Loucy (cell line): ENCODE measurements at regions not wholly inside any gene's neighbourhood (a gene's known extent, or its start where the extent isn't known, plus 50 kb on each side); places are given as distances from the start of the nearest gene placed in this dataset.

Experiments
- CTCF ChIP-seq: fragments of 200-600 bp; sonication (generic); conservative IDR thresholded peaks from 2 replicates; pipeline ENCODE4 v1.5.1; 2014; ENCODE audit warnings: mild to moderate bottlenecking, antibody characterized with exemption, low read length
- EZH2phosphoT487 ChIP-seq: fragments of 200-600 bp; IDR thresholded peaks from 2 replicates; pipeline ENCODE4 v1.6.1; 2018; ENCODE audit warnings: antibody characterized with exemption, mild to moderate bottlenecking, moderate library complexity, borderline replicate concordance

DNA sequence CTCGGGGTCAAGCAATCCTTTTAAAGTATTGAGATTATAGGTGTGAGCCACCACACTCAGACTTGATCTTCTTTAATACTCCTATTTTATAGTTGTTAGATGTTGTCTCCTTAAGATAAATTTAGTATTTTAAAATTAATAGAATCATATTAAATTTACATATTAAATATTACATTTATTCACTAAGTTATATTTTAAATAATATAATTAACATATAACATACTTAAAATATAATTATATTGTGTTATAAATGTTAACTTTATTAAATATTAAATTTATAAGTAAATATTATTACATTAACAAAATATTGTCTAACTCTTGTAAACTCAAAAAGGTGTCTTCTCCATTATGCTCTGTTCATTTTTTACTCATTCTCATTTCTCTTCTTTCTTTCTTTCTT is 675.9 kb upstream of the ADGRL4 start:
- TF ChIP-seq CTCF, result no peak
- no peak for TF ChIP-seq EZH2phosphoT487
